Hepatocyte (in vitro differentiated cells): ENCODE measurements at regions not wholly inside any gene's neighbourhood (a gene's known extent, or its start where the extent isn't known, plus 50 kb on each side); places are given as distances from the start of the nearest gene placed in this dataset.

Source experiments
- EZH2 ChIP-seq: fragments of 200-600 bp; sonication (generic); IDR thresholded peaks from 2 replicates; pipeline ENCODE4 v1.6.1; 2016; ENCODE audit warnings: antibody characterized with exemption, mild to moderate bottlenecking, borderline replicate concordance
- TF ChIP-seq, protein P1 (sequence below): fragments of 200-600 bp; sonication (generic); IDR thresholded peaks from 2 replicates; pipeline ENCODE4 v1.5.1; 2016; ENCODE audit warnings: antibody characterized with exemption, mild to moderate bottlenecking; ENCODE audit not compliant: poor library complexity

DNA sequence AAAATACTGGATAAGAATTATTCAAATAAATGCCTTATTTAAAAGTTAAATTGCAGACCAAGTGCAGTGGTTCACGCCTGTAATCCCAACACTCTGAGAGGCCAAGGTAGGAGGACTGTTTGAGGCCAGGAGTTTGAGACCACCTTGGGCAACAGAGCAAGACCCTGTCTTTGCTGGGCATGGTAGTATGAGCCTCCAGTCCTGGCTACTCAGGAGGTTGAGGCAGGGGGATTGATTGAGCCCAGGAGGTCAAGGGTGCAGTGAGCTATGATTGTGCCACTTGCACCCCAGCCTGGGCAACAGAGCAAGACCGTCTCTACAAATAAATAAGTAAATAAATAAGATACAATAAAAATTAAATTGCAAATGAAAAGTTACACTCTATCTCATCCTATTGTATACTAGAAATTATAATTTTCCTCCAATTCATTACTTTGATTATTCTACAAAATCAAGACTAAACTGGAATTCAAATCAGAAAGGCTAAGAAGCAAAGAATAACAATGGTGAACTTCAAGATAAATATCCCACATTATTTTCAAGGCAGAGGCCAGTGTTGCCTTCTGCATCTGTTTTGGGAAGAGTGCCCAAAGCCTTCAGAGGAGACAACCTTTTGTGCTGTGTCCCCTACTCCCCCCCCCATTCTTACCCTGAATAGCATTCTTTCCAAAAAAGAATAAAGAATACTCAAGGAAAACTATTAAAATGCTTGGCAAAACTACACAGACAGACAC, 73.3 kb upstream of the IRF2BP2 start:
- TF ChIP-seq EZH2, result no peak
- TF ChIP-seq, protein P1, sequence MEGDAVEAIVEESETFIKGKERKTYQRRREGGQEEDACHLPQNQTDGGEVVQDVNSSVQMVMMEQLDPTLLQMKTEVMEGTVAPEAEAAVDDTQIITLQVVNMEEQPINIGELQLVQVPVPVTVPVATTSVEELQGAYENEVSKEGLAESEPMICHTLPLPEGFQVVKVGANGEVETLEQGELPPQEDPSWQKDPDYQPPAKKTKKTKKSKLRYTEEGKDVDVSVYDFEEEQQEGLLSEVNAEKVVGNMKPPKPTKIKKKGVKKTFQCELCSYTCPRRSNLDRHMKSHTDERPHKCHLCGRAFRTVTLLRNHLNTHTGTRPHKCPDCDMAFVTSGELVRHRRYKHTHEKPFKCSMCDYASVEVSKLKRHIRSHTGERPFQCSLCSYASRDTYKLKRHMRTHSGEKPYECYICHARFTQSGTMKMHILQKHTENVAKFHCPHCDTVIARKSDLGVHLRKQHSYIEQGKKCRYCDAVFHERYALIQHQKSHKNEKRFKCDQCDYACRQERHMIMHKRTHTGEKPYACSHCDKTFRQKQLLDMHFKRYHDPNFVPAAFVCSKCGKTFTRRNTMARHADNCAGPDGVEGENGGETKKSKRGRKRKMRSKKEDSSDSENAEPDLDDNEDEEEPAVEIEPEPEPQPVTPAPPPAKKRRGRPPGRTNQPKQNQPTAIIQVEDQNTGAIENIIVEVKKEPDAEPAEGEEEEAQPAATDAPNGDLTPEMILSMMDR, result no peak
